H1 (cell line): ENCODE measurements at regions not wholly inside any gene's neighbourhood (a gene's known extent, or its start where the extent isn't known, plus 50 kb on each side); places are given as distances from the start of the nearest gene placed in this dataset.

Source experiments
- CTCF ChIA-PET: fragments of 300-600 bp; sonication (Branson Sonifier 250); formaldehyde crosslinking; loops from one replicate; lab custom pipeline; 2021; ENCODE audit not compliant: partially characterized antibody; lab: Charles Lee
- POLR2A ChIA-PET: fragments of 300-600 bp; sonication (Branson Sonifier 250); formaldehyde crosslinking; loops from one replicate; lab custom pipeline; 2021; ENCODE audit warnings: inconsistent platforms; ENCODE audit not compliant: partially characterized antibody; lab: Charles Lee
- DNase-seq, 2 experiments: peaks; one replicate each; pipeline versions ENCODE4 v3.0.0 to v3.0.0-alpha.2; 2010 to 2022; ENCODE audit warnings: low spot score in 2 of 2, low read depth in 1 of 2, mixed read lengths in 1 of 2
- FAIRE-seq: peaks from 2 replicates; lab custom pipeline; 2011; peaks lifted over from hg19 to GRCh38; lab: Jason Lieb, UNC
- H2AFZ ChIP-seq: 2 replicates; pipeline ENCODE4 v1.8.1; 2012; ENCODE audit warnings: low read length, inconsistent platforms
- H2AK5ac ChIP-seq: 2 replicates; pipeline ENCODE4 v1.6.1; 2013; ENCODE audit warnings: low read depth, low read length
- H2BK120ac ChIP-seq: replicated peaks from 2 replicates; pipeline ENCODE3; 2013; ENCODE audit warnings: low read depth, low read length, inconsistent platforms
- H2BK12ac ChIP-seq: 2 replicates; pipeline ENCODE4 v1.6.1; 2013; ENCODE audit warnings: low read depth, low read length
- H2BK15ac ChIP-seq: 2 replicates; pipeline ENCODE4 v1.6.1; 2013; ENCODE audit warnings: low read length
- H2BK20ac ChIP-seq: 2 replicates; pipeline ENCODE4 v1.6.1; 2013; ENCODE audit warnings: low read length
- H2BK5ac ChIP-seq: 2 replicates; pipeline ENCODE4 v1.6.1; 2013; ENCODE audit warnings: low read depth, low read length
- H3K14ac ChIP-seq: 2 replicates; pipeline ENCODE4 v1.6.1; 2013; ENCODE audit warnings: inconsistent platforms; ENCODE audit not compliant: insufficient read length
- H3K18ac ChIP-seq: 2 replicates; pipeline ENCODE4 v1.6.1; 2013; ENCODE audit warnings: low read length; ENCODE audit errors: extremely low read depth
- H3K23ac ChIP-seq: 2 replicates; pipeline ENCODE4 v1.6.1; 2013; ENCODE audit warnings: inconsistent platforms; ENCODE audit not compliant: insufficient read length
- H3K23me2 ChIP-seq: 2 replicates; pipeline ENCODE4 v1.6.1; 2013; ENCODE audit warnings: low read depth, low read length
- H3K27ac ChIP-seq: 2 replicates; pipeline ENCODE4 v1.6.1; 2011; ENCODE audit warnings: low read depth, low read length, inconsistent platforms
- H3K27me3 ChIP-seq, 4 experiments: replicated peaks in 1 of 4; 1 replicate in 1 of 4; 2 replicates in 3 of 4; pipeline versions ENCODE4 v1.6.1 to v1.8.1; 2011 to 2013; ENCODE audit warnings: low read length in 3 of 4, mild to moderate bottlenecking in 3 of 4, inconsistent platforms in 2 of 4, mixed read lengths in 2 of 4, moderate library complexity in 1 of 4; ENCODE audit not compliant: control insufficient read depth in 3 of 4, insufficient read depth in 3 of 4; ENCODE audit errors: extremely low read depth in 1 of 4
- H3K36me3 ChIP-seq, 4 experiments: 2 replicates each; pipeline versions ENCODE4 v1.6.1 to v1.8.1; 2011 to 2013; ENCODE audit warnings: mild to moderate bottlenecking in 4 of 4, low read length in 3 of 4, moderate library complexity in 2 of 4, control low read depth in 1 of 4, inconsistent platforms in 1 of 4; ENCODE audit not compliant: insufficient read depth in 4 of 4, control insufficient read depth in 2 of 4
- H3K4ac ChIP-seq: replicated peaks from 2 replicates; pipeline ENCODE3; 2013; ENCODE audit warnings: low read length, low read depth, mixed read lengths, inconsistent platforms; ENCODE audit not compliant: insufficient read length
- H3K4me1 ChIP-seq, 4 experiments: replicated peaks in 1 of 4; 1 replicate in 1 of 4; 2 replicates in 3 of 4; pipeline versions ENCODE4 v1.6.1 to v1.8.1; 2011 to 2013; ENCODE audit warnings: low read length in 3 of 4, inconsistent platforms in 2 of 4, mixed read lengths in 1 of 4; ENCODE audit not compliant: insufficient read depth in 4 of 4, control insufficient read depth in 3 of 4
- H3K4me2 ChIP-seq, 2 experiments: 2 replicates each; pipeline versions ENCODE4 v1.6.1 to v1.8.1; 2011 to 2013; ENCODE audit warnings: low read depth in 2 of 2, low read length in 2 of 2, control low read depth in 1 of 2, inconsistent platforms in 1 of 2, mild to moderate bottlenecking in 1 of 2; ENCODE audit not compliant: insufficient read depth in 1 of 2
- H3K4me3 ChIP-seq, 4 experiments: fragments of 200-600, 300-600 bp in 1 of 4; sonication (generic), shearing (Covaris generic), sonication (Bioruptor Twin) in 1 of 4; 2 replicates each; pipeline versions ENCODE4 v1.5.1 to v1.8.1; 2011 to 2016; ENCODE audit warnings: low read length in 4 of 4, low read depth in 3 of 4, control low read depth in 2 of 4, inconsistent platforms in 2 of 4, mild to moderate bottlenecking in 2 of 4, mixed read lengths in 1 of 4, moderate library complexity in 1 of 4; ENCODE audit not compliant: insufficient read depth in 2 of 4; ENCODE audit errors: extremely low read depth in 1 of 4
- H3K56ac ChIP-seq: replicated peaks from 2 replicates; pipeline ENCODE3; 2013; ENCODE audit warnings: low read depth, mild to moderate bottlenecking, mixed read lengths, low read length, inconsistent platforms; ENCODE audit not compliant: insufficient read length
- H3K79me1 ChIP-seq: 2 replicates; pipeline ENCODE4 v1.6.1; 2013; ENCODE audit warnings: low read depth, low read length, control low read depth
- H3K79me2 ChIP-seq, 2 experiments: 2 replicates each; pipeline versions ENCODE4 v1.6.1 to v1.8.1; 2012 to 2013; ENCODE audit warnings: low read length in 2 of 2, mild to moderate bottlenecking in 2 of 2, inconsistent platforms in 1 of 2; ENCODE audit not compliant: insufficient read depth in 2 of 2, control insufficient read depth in 1 of 2
- H3K9ac ChIP-seq, 4 experiments: replicated peaks in 1 of 4; 1 replicate in 1 of 4; 2 replicates in 3 of 4; pipeline versions ENCODE4 v1.6.1 to v1.8.1; 2011 to 2013; ENCODE audit warnings: low read depth in 3 of 4, low read length in 3 of 4, control low read depth in 2 of 4, mild to moderate bottlenecking in 2 of 4, moderate library complexity in 2 of 4, inconsistent platforms in 1 of 4; ENCODE audit errors: extremely low read depth in 1 of 4
- H3K9me3 ChIP-seq, 2 experiments: 2 replicates each; pipeline versions ENCODE4 v1.6.1 to v1.8.1; 2012 to 2013; ENCODE audit warnings: mild to moderate bottlenecking in 2 of 2, moderate library complexity in 2 of 2, control low read depth in 1 of 2, inconsistent platforms in 1 of 2, low read depth in 1 of 2, low read length in 1 of 2, mixed read lengths in 1 of 2; ENCODE audit not compliant: insufficient read depth in 2 of 2
- H4K20me1 ChIP-seq, 2 experiments: replicated peaks in 1 of 2; 2 replicates each; pipeline versions ENCODE3 to v1.8.1; 2011 to 2013; ENCODE audit warnings: inconsistent platforms in 2 of 2, low read length in 2 of 2, mild to moderate bottlenecking in 1 of 2; ENCODE audit not compliant: insufficient read depth in 2 of 2, control insufficient read depth in 1 of 2
- H4K5ac ChIP-seq: 2 replicates; pipeline ENCODE4 v1.6.1; 2013; ENCODE audit warnings: low read length, low read depth, mixed read lengths, inconsistent platforms; ENCODE audit not compliant: insufficient read length
- H4K8ac ChIP-seq: 2 replicates; pipeline ENCODE4 v1.8.0; 2013; ENCODE audit warnings: mild to moderate bottlenecking, moderate library complexity, low read length, inconsistent platforms; ENCODE audit not compliant: insufficient read depth; ENCODE audit errors: extremely low read depth
- H4K91ac ChIP-seq: replicated peaks from 2 replicates; pipeline ENCODE3; 2013; ENCODE audit warnings: low read length, mixed read lengths, inconsistent platforms; ENCODE audit not compliant: insufficient read length
- BACH1 ChIP-seq: IDR thresholded peaks from 2 replicates; pipeline ENCODE4 v1.6.1; 2012; ENCODE audit warnings: low read length, improper control_type of control experiment
- CBX8 ChIP-seq: fragments of 300-800, 300-1000 bp; sonication (generic); IDR thresholded peaks from 2 replicates; pipeline ENCODE4 v1.7.1; 2016; ENCODE audit warnings: low read depth, low read length, borderline replicate concordance
- EGR1 ChIP-seq: IDR thresholded peaks from 2 replicates; pipeline ENCODE4 v1.6.1; 2011; ENCODE audit warnings: low read depth, low read length, borderline replicate concordance
- JUN ChIP-seq: IDR thresholded peaks from 2 replicates; pipeline ENCODE4 v1.6.1; 2011; ENCODE audit warnings: low read depth, mild to moderate bottlenecking, improper control_type of control experiment, low read length
- RNF2 ChIP-seq: fragments of 200-900, 300-1000 bp; sonication (generic); IDR thresholded peaks from 2 replicates; pipeline ENCODE4 v1.7.1; 2016; ENCODE audit warnings: borderline replicate concordance, low read depth, mild to moderate bottlenecking, antibody characterized with exemption, low read length; ENCODE audit not compliant: poor library complexity, severe bottlenecking; ENCODE audit errors: missing control alignments
- RXRA ChIP-seq: IDR thresholded peaks from 2 replicates; pipeline ENCODE4 v1.6.1; 2011; ENCODE audit warnings: low read depth, mild to moderate bottlenecking, low read length, moderate library complexity; ENCODE audit not compliant: insufficient read depth
- SAP30 ChIP-seq: fragments of 300-600 bp; sonication (generic); IDR thresholded peaks from 2 replicates; pipeline ENCODE4 v1.7.1; 2012; ENCODE audit warnings: low read length, moderate library complexity, mild to moderate bottlenecking, inconsistent platforms; ENCODE audit not compliant: insufficient read depth, insufficient replicate concordance
- SIN3A ChIP-seq, 2 experiments: IDR thresholded peaks in 1 of 2; conservative IDR thresholded peaks in 1 of 2; 2 replicates each; pipeline ENCODE4 v1.6.1; 2011 to 2012; ENCODE audit warnings: low read length in 2 of 2, improper control_type of control experiment in 1 of 2, low read depth in 1 of 2, mild to moderate bottlenecking in 1 of 2
- SUZ12 ChIP-seq: fragments of 200-600 bp; sonication (generic); IDR thresholded peaks from 2 replicates; pipeline ENCODE4 v1.6.1; 2012; ENCODE audit warnings: mild to moderate bottlenecking, inconsistent platforms, low read length, moderate library complexity, mixed read lengths
- YY1 ChIP-seq: IDR thresholded peaks from 2 replicates; pipeline ENCODE4 v1.6.1; 2011; ENCODE audit warnings: low read depth, mild to moderate bottlenecking, low read length
- WGBS, 2 experiments: shearing (Covaris generic) in 1 of 2; methylation state at CpG; one replicate each; pipeline versions ENCODE4 v1.1.6 to v1.1.7; 2013 to 2015; ENCODE audit warnings: low lambda C conversion rate in 2 of 2, mixed read lengths in 2 of 2, inconsistent platforms in 1 of 2, low coverage in 1 of 2, missing lambda C conversion rate in 1 of 2; ENCODE audit not compliant: insufficient replicate concordance in 2 of 2, insufficient coverage in 1 of 2, insufficient read length in 1 of 2; ENCODE audit errors: extremely low coverage in 1 of 2, missing lambda C conversion rate in 1 of 2; 5-methylcytosine and 5-hydroxymethylcytosine counted together
- TF ChIP-seq, protein P1 (sequence below): IDR thresholded peaks from 2 replicates; pipeline ENCODE4 v1.6.1; 2011; ENCODE audit warnings: low read depth, mild to moderate bottlenecking, low read length; ENCODE audit not compliant: insufficient read depth

DNA sequence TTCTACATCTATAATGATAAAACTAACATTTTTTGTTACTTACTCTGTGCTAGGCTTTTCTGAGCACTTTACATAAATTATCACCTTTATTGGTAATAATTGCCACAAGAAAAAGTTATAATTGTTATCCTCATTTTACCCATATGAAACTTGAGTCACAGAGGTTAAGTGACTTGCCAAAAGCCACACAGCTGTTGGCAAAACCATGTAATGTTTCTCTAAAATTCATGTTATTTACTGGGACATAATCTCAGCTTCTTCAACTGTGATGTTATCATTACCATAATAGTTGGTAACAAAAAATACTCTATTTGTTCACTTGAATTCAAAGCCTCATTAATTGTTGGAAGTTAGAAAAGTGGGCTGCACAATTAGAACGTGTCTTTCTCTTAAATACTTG is 437.3 kb downstream of the BRINP1 start:
- WGBS, 2 experiments: 92% methylated on average over 1 of the region's 1 CpG; no CpG with 5 or more reads in 1 of the 2 experiments
- Histone ChIP-seq H2BK120ac (no peak overlapping the region), H2BK15ac (no peak overlapping the region), H4K8ac (no peak overlapping the region), H3K79me2 (no peaks in the 10 kb centered on the region), H4K20me1 (no peaks in the 10 kb centered on the region), H3K4me2 (no peak overlapping the region), H2BK20ac (no peak overlapping the region), H3K18ac (no peak overlapping the region), H3K9me3 (no peaks in the 10 kb centered on the region), H3K36me3 (no peaks in the 10 kb centered on the region), H3K9ac (no peak overlapping the region), H3K23me2 (no peaks in the 10 kb centered on the region; the same call in 1 of the 2 replicates), H3K23ac (no peak overlapping the region), H3K4me3 (no peak overlapping the region), H3K56ac (no peak overlapping the region), H3K79me1 (no peaks in the 10 kb centered on the region), H3K14ac (no peak overlapping the region), H2AFZ (no peak overlapping the region), H3K4me1 (no peaks in the 10 kb centered on the region), H3K4ac (no peak overlapping the region), H2BK12ac (no peak overlapping the region), H4K91ac (no peak overlapping the region), H3K27me3 (no peaks in the 10 kb centered on the region), H2AK5ac (no peak overlapping the region), H3K27ac (no peak overlapping the region), H2BK5ac (no peak overlapping the region), H4K5ac (no peak overlapping the region)
- POLR2A ChIA-PET: interaction anchor here (0.7 kb wide), 1 partner anchor 137 kb away, joined by 4 read pairs; no protein-coding TSS in a partner anchor
- CTCF ChIA-PET: interaction anchor here (0.7 kb wide), 1 partner anchor 444 kb away, joined by 3 read pairs; no protein-coding TSS in a partner anchor
- DNase-seq (no peak), FAIRE-seq (no peak)
- TF ChIP-seq BACH1 (no peak), YY1 (no peak), SUZ12 (no peak), SAP30 (no peak), RNF2 (no peak), CBX8 (no peak), EGR1 (no peak), RXRA (no peak), JUN (no peak), SIN3A (conservative IDR thresholded peaks at IDR 0.05 in 1 of 2, IDR thresholded peaks at IDR 0.05 in 1 of 2; ENCODE audit: low read depth in 1 of 2, low read length in 2 of 2) (no peak)
- TF ChIP-seq, protein P1, sequence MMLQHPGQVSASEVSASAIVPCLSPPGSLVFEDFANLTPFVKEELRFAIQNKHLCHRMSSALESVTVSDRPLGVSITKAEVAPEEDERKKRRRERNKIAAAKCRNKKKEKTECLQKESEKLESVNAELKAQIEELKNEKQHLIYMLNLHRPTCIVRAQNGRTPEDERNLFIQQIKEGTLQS: no peak
